ENCODE measurements at regions not wholly inside any gene's neighbourhood (a gene's known extent, or its start where the extent isn't known, plus 50 kb on each side); places are given as distances from the start of the nearest gene placed in this dataset.

DNA sequence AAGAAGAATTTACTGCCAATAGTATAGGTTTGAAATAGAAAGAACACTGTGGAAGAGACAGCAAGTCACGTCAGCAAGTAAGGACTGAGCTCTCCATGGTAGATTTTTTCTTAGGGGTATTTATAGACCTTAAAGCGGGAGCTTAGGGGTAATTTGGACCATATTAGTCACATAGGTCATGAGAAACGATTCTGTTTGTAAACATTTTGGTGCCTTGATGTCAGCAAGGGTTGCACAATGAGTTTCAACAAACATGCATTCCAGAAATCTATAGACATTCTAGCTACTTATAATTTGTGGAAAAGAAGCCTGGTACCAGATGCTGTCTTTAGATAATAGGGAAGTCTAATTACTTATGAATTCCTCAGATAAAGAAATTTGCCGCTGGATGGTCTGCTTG is 624.7 kb downstream of the TDRD15 start:
- DNase-seq (ENCODE audit: low read depth, low spot score): no peak
- ChIA-PET CTCF (no interaction called here), POLR2A (no interaction called here)
- TF ChIP-seq, protein P1, sequence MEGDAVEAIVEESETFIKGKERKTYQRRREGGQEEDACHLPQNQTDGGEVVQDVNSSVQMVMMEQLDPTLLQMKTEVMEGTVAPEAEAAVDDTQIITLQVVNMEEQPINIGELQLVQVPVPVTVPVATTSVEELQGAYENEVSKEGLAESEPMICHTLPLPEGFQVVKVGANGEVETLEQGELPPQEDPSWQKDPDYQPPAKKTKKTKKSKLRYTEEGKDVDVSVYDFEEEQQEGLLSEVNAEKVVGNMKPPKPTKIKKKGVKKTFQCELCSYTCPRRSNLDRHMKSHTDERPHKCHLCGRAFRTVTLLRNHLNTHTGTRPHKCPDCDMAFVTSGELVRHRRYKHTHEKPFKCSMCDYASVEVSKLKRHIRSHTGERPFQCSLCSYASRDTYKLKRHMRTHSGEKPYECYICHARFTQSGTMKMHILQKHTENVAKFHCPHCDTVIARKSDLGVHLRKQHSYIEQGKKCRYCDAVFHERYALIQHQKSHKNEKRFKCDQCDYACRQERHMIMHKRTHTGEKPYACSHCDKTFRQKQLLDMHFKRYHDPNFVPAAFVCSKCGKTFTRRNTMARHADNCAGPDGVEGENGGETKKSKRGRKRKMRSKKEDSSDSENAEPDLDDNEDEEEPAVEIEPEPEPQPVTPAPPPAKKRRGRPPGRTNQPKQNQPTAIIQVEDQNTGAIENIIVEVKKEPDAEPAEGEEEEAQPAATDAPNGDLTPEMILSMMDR (IDR thresholded peaks at IDR 0.05; ENCODE audit: insufficient read depth, low read length, missing control alignments): no peak
- H3K4me3 ChIP-seq (ENCODE audit: low read depth, low read length): no peak overlapping the region

GRCh38 chr2:21754164-21754788 is 630.5 kb downstream of the TDRD15 start:
- H3K4me3 ChIP-seq (ENCODE audit: low read depth, low read length): no peak overlapping the region
- CTCF ChIA-PET: no interaction called here
- TF ChIP-seq, protein P1 (IDR thresholded peaks at IDR 0.05; ENCODE audit: insufficient read depth, low read length, missing control alignments): no peak
- POLR2A ChIA-PET: no interaction called here
- DNase-seq (ENCODE audit: low read depth, low spot score): no peak

DNA sequence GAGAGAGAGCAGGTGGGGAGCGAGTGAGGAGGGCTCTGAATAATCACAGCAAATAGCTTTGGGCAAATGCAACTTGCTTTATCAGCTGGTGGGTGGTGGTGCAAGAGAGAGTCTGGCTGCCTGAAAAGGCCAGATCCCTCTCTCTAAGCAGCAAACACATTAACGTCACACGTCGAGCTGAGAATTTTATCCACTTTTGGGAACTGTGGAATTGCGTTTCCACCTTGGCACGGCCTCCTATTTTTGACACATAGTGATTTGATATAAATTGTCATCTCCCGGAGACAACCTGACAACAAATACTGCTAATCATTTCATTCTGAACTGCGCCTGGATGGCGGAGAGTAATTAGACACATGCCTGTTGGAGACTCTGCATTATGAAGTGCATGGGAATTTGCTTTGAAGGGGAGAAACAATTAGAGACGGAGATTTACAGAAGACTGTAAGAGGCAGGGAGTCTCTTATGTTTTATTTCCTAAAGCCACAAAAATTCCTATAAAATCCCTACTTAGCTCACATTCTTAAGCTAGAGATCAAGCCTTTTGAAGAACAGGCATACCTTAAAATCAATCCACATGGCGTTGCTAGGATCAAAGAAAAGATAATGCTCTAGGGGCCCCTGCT is 634.1 kb downstream of the TDRD15 start:
- TF ChIP-seq, protein P1 (IDR thresholded peaks at IDR 0.05; ENCODE audit: insufficient read depth, low read length, missing control alignments): no peak
- no peak overlapping the region for H3K4me3 ChIP-seq (ENCODE audit: low read depth, low read length)
- POLR2A ChIA-PET: no interaction called here
- DNase-seq (ENCODE audit: low read depth, low spot score): no peak
- CTCF ChIA-PET: no interaction called here

- no peak for DNase-seq (ENCODE audit: low read depth, low spot score)
- TF ChIP-seq, protein P1 (IDR thresholded peaks at IDR 0.05; ENCODE audit: insufficient read depth, low read length, missing control alignments): no peak
- CTCF ChIA-PET: no interaction called here
Observed at GRCh38 chr2:21759819-21760218, 636.1 kb downstream of the TDRD15 start.

DNA sequence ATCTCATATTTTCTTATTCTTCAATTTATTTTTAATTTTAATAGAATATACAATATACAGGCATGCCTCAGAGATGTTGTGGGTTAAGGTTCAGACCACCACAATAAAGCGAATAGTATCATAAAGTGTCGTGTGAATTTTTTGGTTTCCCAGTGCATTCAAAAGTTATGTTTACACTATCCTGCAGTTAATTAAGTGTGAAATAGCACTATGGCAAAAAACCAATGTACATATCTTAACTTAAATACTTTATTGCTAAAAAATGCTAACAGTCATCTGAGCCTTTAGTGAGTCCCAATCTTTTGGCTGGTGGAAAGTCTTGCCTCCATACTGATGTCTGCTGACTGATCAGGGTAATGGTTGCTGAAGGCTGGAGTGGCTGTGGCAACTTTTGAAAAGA is 637.6 kb downstream of the TDRD15 start:
- POLR2A ChIA-PET: no interaction called here
- H3K4me3 ChIP-seq (ENCODE audit: low read depth, low read length): no peak overlapping the region
- CTCF ChIA-PET: no interaction called here
- TF ChIP-seq, protein P1 (IDR thresholded peaks at IDR 0.05; ENCODE audit: insufficient read depth, low read length, missing control alignments): no peak
- DNase-seq (ENCODE audit: low read depth, low spot score): no peak

More at GRCh38 chr2:21759819-21760218, 636.1 kb downstream of the TDRD15 start:
- H3K4me3 ChIP-seq (ENCODE audit: low read depth, low read length): no peak overlapping the region
- POLR2A ChIA-PET: no interaction called here

DNA sequence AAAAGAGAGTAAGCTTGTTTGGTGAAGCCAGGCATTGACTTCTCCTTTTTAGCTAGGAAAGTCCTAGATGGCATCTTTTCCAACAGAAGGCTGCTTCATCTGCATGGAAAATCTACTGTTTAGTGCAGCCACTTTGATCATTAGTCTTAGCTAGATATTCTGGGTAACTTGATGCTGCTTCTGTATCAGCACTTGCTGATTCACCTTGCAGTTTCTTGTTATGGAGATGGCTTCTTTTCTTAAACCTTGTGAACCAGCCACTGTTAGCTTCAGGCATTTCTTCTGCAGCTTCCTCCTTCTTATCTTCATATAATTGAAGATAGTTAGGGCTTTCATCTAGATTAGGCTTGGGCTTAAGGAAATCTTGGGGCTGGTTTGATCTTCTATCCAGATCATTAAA is 639.7 kb downstream of the TDRD15 start:
- no peak for DNase-seq (ENCODE audit: low read depth, low spot score)
- TF ChIP-seq, protein P1 (IDR thresholded peaks at IDR 0.05; ENCODE audit: insufficient read depth, low read length, missing control alignments): no peak
- ChIA-PET POLR2A (no interaction called here), CTCF (no interaction called here)
- no peak overlapping the region for H3K4me3 ChIP-seq (ENCODE audit: low read depth, low read length)

Measured in AG04449 (cell line).